A549 (cell line): ENCODE measurements at regions not wholly inside any gene's neighbourhood (a gene's known extent, or its start where the extent isn't known, plus 50 kb on each side); places are given as distances from the start of the nearest gene placed in this dataset.
A peak's percentile ranks its signal among the peaks of the same experiment; 100 is the strongest.

Experiments
- ATAC-seq, 2 experiments: fragments of 200-7000 bp in 1 of 2; fragments of >200 bp in 1 of 2; cut with Nextera tagmentation in 1 of 2; cut with Tn5 transposase in 1 of 2; 3 replicates each; pipeline versions ENCODE4 v1.8.0 to v1.9.1; 2018 to 2020; ENCODE audit warnings: mild to moderate bottlenecking in 1 of 2, moderate library complexity in 1 of 2
- CTCF ChIA-PET: fragments of 300-600 bp; sonication (Branson Sonifier 250); formaldehyde crosslinking; extraction: SDS; loops from one replicate; lab custom pipeline; 2021; ENCODE audit warnings: antibody characterized with exemption, inconsistent platforms; lab: Yijun Ruan, JAX
- POLR2A ChIA-PET: fragments of 350-600 bp; formaldehyde crosslinking; extraction: SDS; loops from one replicate; lab custom pipeline; 2021; ENCODE audit warnings: antibody characterized with exemption, inconsistent platforms; lab: Yijun Ruan, JAX
- DNase-seq, 2 experiments: peaks; one replicate each; pipeline versions ENCODE4 v3.0.0 to v3.0.0-alpha.2; 2011 to 2016; ENCODE audit warnings: low read depth in 1 of 2, low spot score in 1 of 2
- FAIRE-seq: peaks from 2 replicates; lab custom pipeline; 2011; peaks lifted over from hg19 to GRCh38; lab: Jason Lieb, UNC
- H3K27ac ChIP-seq, 2 experiments: fragments of >200 bp; sonication (Bioruptor Twin); formaldehyde crosslinking; 3 replicates each; pipeline ENCODE4 v1.5.1; 2016 to 2017
- H3K4me1 ChIP-seq: fragments of >200 bp; sonication (Bioruptor Twin); formaldehyde crosslinking; 3 replicates; pipeline ENCODE4 v1.6.1; 2016
- H3K4me2 ChIP-seq: fragments of >200 bp; sonication (Bioruptor Twin); formaldehyde crosslinking; 3 replicates; pipeline ENCODE4 v1.6.1; 2016
- H3K4me3 ChIP-seq: fragments of >200 bp; sonication (Bioruptor Twin); formaldehyde crosslinking; 3 replicates; pipeline ENCODE4 v1.5.1; 2016
- H3K9me3 ChIP-seq: fragments of >200 bp; sonication (Bioruptor Twin); formaldehyde crosslinking; 3 replicates; pipeline ENCODE4 v1.6.1; 2016
- ATOH8 ChIP-seq: fragments of 250-450 bp; sonication (Bioruptor Pico); IDR thresholded peaks from 2 replicates; pipeline ENCODE4 v1.5.0; 2020; ENCODE audit warnings: low read depth, mild to moderate bottlenecking, moderate library complexity
- BHLHE40 ChIP-seq: IDR thresholded peaks from 2 replicates; pipeline ENCODE4 v1.6.1; 2012; ENCODE audit warnings: low read depth, low read length, inconsistent platforms
- CHD2 ChIP-seq: fragments of 150-350 bp; IDR thresholded peaks from 2 replicates; pipeline ENCODE4 v1.6.1; 2014; ENCODE audit warnings: low read length; ENCODE audit not compliant: partially characterized antibody
- ESRRA ChIP-seq: fragments of 150-350 bp; IDR thresholded peaks from 2 replicates; pipeline ENCODE4 v1.6.1; 2014; ENCODE audit warnings: mild to moderate bottlenecking, low read length, borderline replicate concordance
- FOSL2 ChIP-seq, 2 experiments: fragments of 450-650 bp in 1 of 2; fragments of >200 bp in 1 of 2; sonication (Bioruptor Twin) in 1 of 2; formaldehyde crosslinking; IDR thresholded peaks; 2 replicates each; pipeline versions ENCODE4 v1.5.0 to v1.6.1; 2016 to 2020; ENCODE audit warnings: mild to moderate bottlenecking in 1 of 2, moderate library complexity in 1 of 2
- FOXS1 ChIP-seq: fragments of 250-450 bp; sonication (Bioruptor Pico); IDR thresholded peaks from 2 replicates; pipeline ENCODE4 v1.5.0; 2020; ENCODE audit warnings: mild to moderate bottlenecking, moderate library complexity
- HEYL ChIP-seq: fragments of 250-450 bp; sonication (Bioruptor Pico); IDR thresholded peaks from 2 replicates; pipeline ENCODE4 v1.8.0; 2021; ENCODE audit warnings: mild to moderate bottlenecking, moderate library complexity
- HOXB5 ChIP-seq: fragments of 250-450 bp; sonication (Bioruptor Pico); IDR thresholded peaks from 2 replicates; pipeline ENCODE4 v1.5.0; 2020; ENCODE audit warnings: mild to moderate bottlenecking, moderate library complexity
- JUN ChIP-seq, 2 experiments: fragments of >200 bp; sonication (Bioruptor Twin); formaldehyde crosslinking; IDR thresholded peaks; 2 replicates in 1 of 2; 3 replicates in 1 of 2; pipeline ENCODE4 v1.6.1; 2016 to 2017
- KDM1A ChIP-seq: fragments of 200-600 bp; sonication (generic); IDR thresholded peaks from 2 replicates; pipeline ENCODE4 v1.6.1; 2016; ENCODE audit warnings: low read depth, mild to moderate bottlenecking
- KDM5A ChIP-seq: fragments of 200-600 bp; sonication (generic); IDR thresholded peaks from 2 replicates; pipeline ENCODE4 v1.6.1; 2016; ENCODE audit warnings: antibody characterized with exemption, mild to moderate bottlenecking
- MAX ChIP-seq: IDR thresholded peaks from 2 replicates; pipeline ENCODE4 v1.6.1; 2012
- MAZ ChIP-seq: fragments of 150-350 bp; IDR thresholded peaks from 2 replicates; pipeline ENCODE4 v1.6.1; 2014; ENCODE audit warnings: antibody characterized with exemption, low read depth, low read length, borderline replicate concordance
- NFE2L2 ChIP-seq: fragments of 150-350 bp; conservative IDR thresholded peaks from 2 replicates; pipeline ENCODE4 v1.6.1; 2014; ENCODE audit warnings: low read length
- NR3C1 ChIP-seq: fragments of >200 bp; sonication (Bioruptor Twin); formaldehyde crosslinking; IDR thresholded peaks from 3 replicates; pipeline ENCODE4 v1.6.1; 2017
- REST ChIP-seq: fragments of 200-600 bp; sonication (generic); IDR thresholded peaks from 2 replicates; pipeline ENCODE4 v1.6.1; 2016; ENCODE audit warnings: antibody characterized with exemption, mild to moderate bottlenecking, moderate library complexity
- RFX5 ChIP-seq: fragments of 450-650 bp; IDR thresholded peaks from 2 replicates; pipeline ENCODE4 v1.7.1; 2014; ENCODE audit warnings: antibody characterized with exemption, mild to moderate bottlenecking, moderate library complexity
- TFCP2L1 ChIP-seq: fragments of 250-450 bp; sonication (Bioruptor Pico); IDR thresholded peaks from 2 replicates; pipeline ENCODE4 v1.5.0; 2021; ENCODE audit warnings: mild to moderate bottlenecking
- USF2 ChIP-seq: fragments of 450-650 bp; IDR thresholded peaks from 2 replicates; pipeline ENCODE4 v1.6.1; 2014; ENCODE audit warnings: antibody characterized with exemption
- ZC3H11A ChIP-seq: fragments of 450-650 bp; IDR thresholded peaks from 2 replicates; pipeline ENCODE4 v1.6.1; 2014; ENCODE audit warnings: antibody characterized with exemption, mild to moderate bottlenecking
- WGBS: methylation state at CpG from one replicate; pipeline ENCODE4 v1.1.6; 2017; ENCODE audit errors: missing lambda C conversion rate; 5-methylcytosine and 5-hydroxymethylcytosine counted together

GRCh38 chr6:11875325-11876109, 96.9 kb upstream of the ADTRP start (continued):
- TF ChIP-seq ESRRA (no peak), KDM1A (no peak), KDM5A (no peak), MAZ (no peak)
- TF ChIP-seq, all 56 proteins: peak for 0

GRCh38 chr6:11869672-11870340, 91.2 kb upstream of the ADTRP start:
- Histone ChIP-seq H3K9me3 (no peaks in the 10 kb centered on the region), H3K4me2 (peak overlapping the region; percentile 11; the same call in 1 of the 3 replicates), H3K4me1 (0 out of 3 replicates have a peak, but pooled peaks cover 3% of the 10 kb centered on the region), H3K27ac (no peak overlapping the region), H3K4me3 (no peak overlapping the region)
- CTCF ChIA-PET: no interaction called here
- ATAC-seq: no peak
- DNase-seq: no peak
- TF ChIP-seq RFX5 (no peak), ATOH8 (CRISPR knock-in tag) (no peak), FOSL2 (IDR thresholded peaks at IDR 0.05) (no peak), FOSL2 (CRISPR knock-in tag; IDR thresholded peaks at IDR 0.05) (no peak), USF2 (no peak), HEYL (CRISPR knock-in tag) (no peak), FOXS1 (CRISPR knock-in tag) (no peak), NFE2L2 (no peak), TFCP2L1 (CRISPR knock-in tag) (no peak), HOXB5 (CRISPR knock-in tag) (no peak), REST (no peak), NR3C1 (no peak), ZC3H11A (no peak), KDM1A (no peak), BHLHE40 (no peak), ESRRA (no peak), JUN (IDR thresholded peaks at IDR 0.05) (no peak)
- WGBS: 48% methylated on average over 8 of the region's 8 CpGs
- FAIRE-seq: no peak
- POLR2A ChIA-PET: no interaction called here

DNA sequence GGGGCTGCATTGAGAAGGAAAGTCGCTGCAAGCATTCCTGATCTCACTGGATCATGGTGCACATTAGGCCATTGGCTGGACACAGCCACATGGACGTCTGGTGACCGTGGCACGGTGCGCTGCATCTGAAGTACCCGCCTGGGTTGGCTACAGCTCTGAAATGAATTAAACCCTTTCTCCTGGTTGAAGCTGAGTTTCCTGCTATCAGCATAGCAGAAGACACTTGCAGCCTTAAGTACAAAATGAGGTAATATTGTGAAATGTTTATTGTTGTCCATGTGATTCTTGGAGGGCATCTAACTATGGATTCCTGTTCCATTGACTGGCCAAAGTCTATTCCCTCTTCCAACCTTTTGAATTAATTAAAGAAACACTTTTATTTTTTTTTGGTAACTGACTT, 89.8 kb upstream of the ADTRP start:
- H3K9me3 ChIP-seq: no peaks in the 10 kb centered on the region
- ATAC-seq: no peak
- no peak for DNase-seq
- no peak for FAIRE-seq
- no peak for TF ChIP-seq MAX
- TF ChIP-seq CHD2: no peak
- H3K4me1 ChIP-seq: 0 out of 3 replicates have a peak, but pooled peaks cover 3% of the 10 kb centered on the region
- H3K4me3 ChIP-seq: no peak overlapping the region
- WGBS: 87% methylated on average over 6 of the region's 6 CpGs
- ChIA-PET CTCF (no interaction called here), POLR2A (no interaction called here)
- no peak overlapping the region for H3K27ac ChIP-seq
- no peak overlapping the region for H3K4me2 ChIP-seq
